GM23338 (cell line): ENCODE measurements at regions not wholly inside any gene's neighbourhood (a gene's known extent, or its start where the extent isn't known, plus 50 kb on each side); places are given as distances from the start of the nearest gene placed in this dataset.

ENCODE experiments used
- CTCF ChIP-seq, 2 experiments: fragments of 200-600 bp in 1 of 2; sonication (generic) in 1 of 2; conservative IDR thresholded peaks; 2 replicates each; pipeline versions ENCODE4 v1.5.1 to v1.6.1; 2016 to 2017; ENCODE audit warnings: antibody characterized with exemption in 2 of 2, low read depth in 2 of 2, mild to moderate bottlenecking in 2 of 2, moderate library complexity in 1 of 2
- EZH2phosphoT487 ChIP-seq: fragments of 200-600 bp; sonication (generic); IDR thresholded peaks from one replicate; pipeline ENCODE4 v1.8.1; 2018; ENCODE audit warnings: antibody characterized with exemption; ENCODE audit not compliant: unreplicated experiment

- no peak for TF ChIP-seq CTCF (conservative IDR thresholded peaks at IDR 0.05; ENCODE audit: low read depth in 2 of 2)
- TF ChIP-seq EZH2phosphoT487: no peak
Measured at GRCh38 chr11:83364500-83365045, 78.4 kb upstream of the CCDC90B start.
